Ishikawa (cell line): ENCODE measurements at regions not wholly inside any gene's neighbourhood (a gene's known extent, or its start where the extent isn't known, plus 50 kb on each side); places are given as distances from the start of the nearest gene placed in this dataset.

Source experiments
- CEBPB ChIP-seq: IDR thresholded peaks from 2 replicates; pipeline ENCODE4 v1.6.1; 2012
- FOXM1 ChIP-seq: IDR thresholded peaks from 2 replicates; pipeline ENCODE4 v1.6.1; 2012; ENCODE audit warnings: low read depth, borderline replicate concordance
- TAF1 ChIP-seq: IDR thresholded peaks from 2 replicates; pipeline ENCODE4 v1.6.1; 2012; ENCODE audit warnings: low read depth, mild to moderate bottlenecking
- TCF12 ChIP-seq: IDR thresholded peaks from 2 replicates; pipeline ENCODE4 v1.6.1; 2012; ENCODE audit warnings: low read depth

GRCh38 chr14:101466456-101467180 lies 94.7 kb upstream of the DIO3 start:
- TF ChIP-seq TAF1: no peak
- TF ChIP-seq TCF12: no peak
- TF ChIP-seq CEBPB: no peak
- no peak for TF ChIP-seq FOXM1
